Mammary epithelial cell (primary cell): ENCODE measurements at regions not wholly inside any gene's neighbourhood (a gene's known extent, or its start where the extent isn't known, plus 50 kb on each side); places are given as distances from the start of the nearest gene placed in this dataset.

Source experiments
- CTCF ChIP-seq, 2 donors: IDR thresholded peaks in 1 of 2; conservative IDR thresholded peaks in 1 of 2; 2 replicates each; pipeline ENCODE4 v1.5.1; 2011 to 2012; ENCODE audit warnings: inconsistent platforms in 2 of 2, low read length in 2 of 2, mild to moderate bottlenecking in 2 of 2, control low read depth in 1 of 2, low read depth in 1 of 2; ENCODE audit not compliant: insufficient read depth in 1 of 2; ENCODE audit errors: extremely low read depth in 1 of 2
- EZH2 ChIP-seq: IDR thresholded peaks from 2 replicates; pipeline ENCODE4 v1.6.1; 2012; ENCODE audit warnings: low read length, inconsistent platforms, borderline replicate concordance

DNA sequence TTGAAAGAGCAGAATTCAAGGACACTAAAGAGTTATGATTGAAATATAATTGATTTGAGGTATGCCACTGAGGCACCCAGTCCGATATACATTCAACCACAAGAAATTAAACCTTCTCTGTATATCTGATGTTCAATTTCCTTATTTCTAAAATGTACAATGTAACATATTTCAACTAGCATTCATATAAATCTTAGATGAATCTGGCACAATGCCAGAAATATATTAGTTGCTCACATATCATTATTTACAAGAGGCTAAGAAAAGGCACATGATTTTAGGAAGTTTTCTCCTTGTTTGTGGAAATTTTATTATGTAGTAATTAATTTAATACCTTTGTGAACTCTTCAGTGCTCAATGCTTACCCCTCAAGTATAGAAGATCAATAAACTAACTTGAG, 532.3 kb downstream of the KCNA4 start:
- TF ChIP-seq CTCF (conservative IDR thresholded peaks at IDR 0.05 in 1 of 2, IDR thresholded peaks at IDR 0.05 in 1 of 2; ENCODE audit: extremely low read depth in 1 of 2, insufficient read depth in 1 of 2, low read depth in 1 of 2, low read length in 2 of 2), result no peak
- TF ChIP-seq EZH2, result no peak
